ENCODE measurements at regions not wholly inside any gene's neighbourhood (a gene's known extent, or its start where the extent isn't known, plus 50 kb on each side); places are given as distances from the start of the nearest gene placed in this dataset.
"Not testable (repeated sequence)": the region's sequence is repeated elsewhere in the genome, so short reads cannot be mapped to it uniquely, and the experiment has no call there.

DNA sequence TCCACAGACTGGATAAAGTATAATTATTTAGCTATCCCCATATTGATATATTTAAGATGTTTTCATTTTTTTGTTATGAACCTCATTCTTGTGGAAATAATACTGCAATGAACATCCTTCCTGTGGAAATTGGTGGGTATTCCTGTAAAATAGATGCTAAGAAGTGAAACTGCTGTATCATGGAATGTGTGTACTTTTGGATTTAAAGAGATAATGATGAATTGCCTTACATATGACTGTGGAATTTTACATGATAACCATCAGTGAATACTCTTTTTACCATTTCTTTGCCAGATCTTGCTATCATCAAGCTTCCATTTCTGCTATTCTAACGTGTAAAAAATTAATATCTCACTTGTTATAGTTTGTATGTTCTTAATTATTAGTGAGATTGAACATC lies 847.9 kb downstream of the EFNA5 start:
- H3K4me3 ChIP-seq (ENCODE audit: low read length) = no peak overlapping the region
- no peak for DNase-seq (ENCODE audit: low read depth, low spot score)

DNA sequence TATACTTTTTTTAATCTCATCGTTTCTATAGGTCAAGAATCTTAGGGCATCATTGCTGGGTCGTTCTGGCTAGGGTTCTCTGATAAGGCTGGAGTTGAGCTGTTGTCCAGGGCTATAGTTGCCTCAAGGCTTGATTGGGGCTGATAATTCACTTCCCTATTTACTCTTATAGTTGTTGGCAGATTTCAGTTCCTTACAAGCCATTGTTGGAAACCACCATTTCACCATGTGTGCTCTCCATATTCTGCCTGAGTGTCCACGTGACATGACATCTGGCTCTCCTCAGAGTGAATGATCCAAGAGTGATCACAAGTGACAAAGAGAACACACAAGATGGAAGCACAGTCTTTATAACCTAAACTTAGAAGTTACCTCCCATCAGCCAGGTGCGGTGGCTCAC lies 852.2 kb downstream of the EFNA5 start:
- H3K4me3 ChIP-seq (ENCODE audit: low read length) = no peak overlapping the region
- no peak for DNase-seq (ENCODE audit: low read depth, low spot score)

DNA sequence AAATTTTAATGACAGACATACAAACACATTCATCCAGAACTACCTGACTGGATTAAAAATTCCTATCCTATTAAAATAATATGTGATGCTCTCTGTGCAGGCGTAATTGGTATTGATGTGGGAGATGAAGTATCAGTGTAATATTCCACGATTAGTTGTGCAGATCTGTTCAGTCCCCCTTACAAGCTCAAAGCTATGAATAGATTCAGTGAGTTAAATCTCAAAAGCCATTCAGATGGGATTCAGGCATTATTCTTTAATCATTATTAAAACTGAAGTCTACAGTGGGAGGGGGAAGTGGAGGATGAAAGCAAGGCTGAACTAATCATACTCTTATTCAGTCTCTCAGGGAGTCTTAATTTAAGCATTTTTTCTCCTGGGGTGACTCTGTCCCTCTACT lies 855.8 kb downstream of the EFNA5 start:
- H3K4me3 ChIP-seq (ENCODE audit: low read length) = no peak overlapping the region
- no peak for DNase-seq (ENCODE audit: low read depth, low spot score)

DNA sequence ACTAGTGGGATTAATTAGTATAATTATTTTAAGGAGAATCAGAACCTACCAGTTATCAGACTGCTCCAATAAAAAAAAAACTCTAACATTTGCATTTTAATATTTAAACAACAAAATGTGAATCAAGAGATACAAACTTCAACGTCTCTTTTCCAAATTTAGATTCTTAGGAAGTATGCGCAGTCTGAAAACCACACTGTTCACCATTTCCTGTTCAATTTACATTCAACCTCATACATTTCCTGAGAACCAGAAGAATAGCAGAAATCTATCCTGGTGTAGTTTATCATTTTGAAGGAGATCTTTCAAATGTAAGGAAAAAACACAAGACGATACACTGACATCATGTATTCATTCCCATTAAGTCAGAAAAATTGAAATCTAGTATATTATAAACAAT lies 869.2 kb downstream of the EFNA5 start:
- DNase-seq (ENCODE audit: low read depth, low spot score) = peak; percentile 9
- no peak overlapping the region for H3K4me3 ChIP-seq (ENCODE audit: low read length)

DNA sequence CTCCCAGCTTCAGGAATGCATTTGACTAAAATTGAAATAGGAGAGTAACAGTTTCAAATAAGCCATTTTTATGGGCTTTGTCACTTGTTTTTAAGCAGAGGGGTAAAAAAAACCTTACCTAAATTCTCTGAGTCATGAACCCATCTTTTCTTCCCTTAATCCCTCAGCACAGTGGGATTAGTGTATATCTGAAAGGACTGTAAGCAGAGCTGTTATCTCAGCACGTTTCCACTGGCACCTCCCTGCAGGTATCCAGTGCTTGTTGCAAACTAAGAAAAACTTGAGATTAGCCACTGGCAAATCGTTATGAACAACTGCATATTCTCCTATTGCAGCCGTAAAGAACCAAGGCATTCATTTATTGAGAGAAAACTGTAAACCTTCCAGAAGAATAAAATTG lies 872.7 kb downstream of the EFNA5 start:
- DNase-seq (ENCODE audit: low read depth, low spot score) = no peak
- H3K4me3 ChIP-seq (ENCODE audit: low read length) = no peak overlapping the region

DNA sequence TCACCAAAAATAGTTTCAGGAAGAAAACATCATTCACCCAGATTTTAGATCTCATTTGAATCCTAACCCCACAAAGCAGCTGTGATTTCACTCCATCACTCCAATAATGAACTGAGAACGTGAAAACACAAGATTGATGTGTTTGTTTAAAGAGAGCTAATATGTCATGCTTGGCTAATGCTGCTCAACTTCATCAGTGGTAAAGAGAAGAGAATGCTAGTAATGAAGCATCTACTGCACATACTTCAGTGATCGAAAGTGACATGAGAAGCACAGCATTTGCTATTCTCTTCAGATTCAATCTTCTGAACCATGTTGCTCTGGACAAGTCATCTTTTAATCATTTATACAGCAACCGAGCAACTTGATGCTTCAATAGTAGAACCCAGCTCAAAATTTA lies 874.7 kb downstream of the EFNA5 start:
- no peak for DNase-seq (ENCODE audit: low read depth, low spot score)
- H3K4me3 ChIP-seq (ENCODE audit: low read length) = no peak overlapping the region

DNA sequence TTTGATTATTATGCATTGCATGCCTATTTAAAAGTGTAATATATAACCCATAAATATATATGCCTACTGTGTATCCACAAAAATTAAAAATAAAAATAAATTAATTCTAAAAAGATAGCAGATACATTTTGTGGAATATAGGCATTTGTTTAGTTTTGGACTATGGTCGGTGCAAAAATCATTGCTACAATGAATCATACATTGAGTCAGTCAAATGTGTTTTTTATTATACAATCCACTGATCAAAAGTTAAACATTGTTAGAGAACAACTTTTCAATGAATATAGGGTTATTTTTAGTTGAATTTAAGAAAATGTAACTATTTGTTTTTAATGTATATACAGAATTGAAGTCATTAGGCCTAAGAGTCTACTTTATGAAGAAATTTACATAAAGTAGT lies 885.9 kb downstream of the EFNA5 start:
- no peak overlapping the region for H3K4me3 ChIP-seq (ENCODE audit: low read length)
- no peak for DNase-seq (ENCODE audit: low read depth, low spot score)

DNA sequence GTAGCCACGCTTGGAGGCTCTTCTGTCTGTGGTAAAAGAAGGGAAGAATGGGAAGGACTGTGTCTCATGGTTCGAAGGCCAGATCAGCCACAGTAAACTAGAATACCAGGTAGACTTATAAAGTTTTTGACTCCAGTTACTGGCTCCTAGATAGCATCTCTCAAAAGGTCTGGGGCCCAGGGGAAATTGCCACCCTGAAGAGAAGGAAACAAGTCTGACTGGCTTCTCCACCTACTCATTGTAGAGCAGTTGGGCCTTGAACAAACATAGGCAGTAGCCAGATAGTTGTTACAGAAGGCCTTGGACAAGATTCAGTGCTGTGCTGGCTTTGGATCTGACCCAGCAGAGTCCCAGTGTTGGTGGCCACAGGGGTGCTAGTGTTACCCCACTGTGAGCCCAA lies 890.4 kb downstream of the EFNA5 start:
- no peak for DNase-seq (ENCODE audit: low read depth, low spot score)
- no peak overlapping the region for H3K4me3 ChIP-seq (ENCODE audit: low read length)

DNA sequence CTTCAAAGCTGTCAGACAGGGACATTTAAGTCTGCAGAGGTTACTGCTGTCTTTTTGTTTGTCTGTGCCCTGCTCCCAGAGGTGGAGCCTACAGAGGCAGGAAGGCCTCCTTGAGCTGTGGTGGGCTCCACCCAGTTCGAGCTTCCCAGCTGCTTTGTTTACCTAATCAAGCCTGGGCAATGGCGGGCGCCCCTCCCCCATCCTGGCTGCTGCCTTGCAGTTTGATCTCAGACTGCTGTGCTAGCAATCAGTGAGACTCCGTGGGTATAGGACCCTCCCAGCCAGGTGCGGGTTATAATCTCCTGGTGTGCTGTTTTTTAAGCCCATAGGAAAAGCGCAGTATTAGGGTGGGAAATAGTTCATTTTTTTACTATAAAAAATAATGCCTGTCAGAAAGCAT lies 894.2 kb downstream of the EFNA5 start:
- not testable (repeated sequence) for H3K4me3 ChIP-seq (ENCODE audit: low read length); DNase-seq (ENCODE audit: low read depth, low spot score)

DNA sequence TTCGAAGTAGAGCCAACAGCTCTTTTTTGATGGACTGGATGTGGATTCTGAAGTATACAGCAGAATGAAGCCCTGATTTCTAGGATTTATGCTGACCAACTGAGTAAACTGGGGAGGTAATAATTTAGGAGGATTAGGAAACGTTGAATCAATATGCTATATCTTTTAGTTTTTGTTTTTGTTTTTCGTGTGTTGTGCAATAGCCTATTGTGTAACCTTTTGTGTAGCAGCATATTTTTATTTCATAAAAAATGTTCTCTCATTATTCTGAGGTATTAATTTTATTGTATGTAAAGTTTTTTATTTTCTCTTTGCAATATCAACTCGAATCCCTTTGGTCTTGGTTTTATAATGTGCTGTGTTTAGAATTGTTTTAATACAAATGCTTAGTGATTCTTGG lies 902.3 kb downstream of the EFNA5 start:
- H3K4me3 ChIP-seq (ENCODE audit: low read length) = no peak overlapping the region

DNA sequence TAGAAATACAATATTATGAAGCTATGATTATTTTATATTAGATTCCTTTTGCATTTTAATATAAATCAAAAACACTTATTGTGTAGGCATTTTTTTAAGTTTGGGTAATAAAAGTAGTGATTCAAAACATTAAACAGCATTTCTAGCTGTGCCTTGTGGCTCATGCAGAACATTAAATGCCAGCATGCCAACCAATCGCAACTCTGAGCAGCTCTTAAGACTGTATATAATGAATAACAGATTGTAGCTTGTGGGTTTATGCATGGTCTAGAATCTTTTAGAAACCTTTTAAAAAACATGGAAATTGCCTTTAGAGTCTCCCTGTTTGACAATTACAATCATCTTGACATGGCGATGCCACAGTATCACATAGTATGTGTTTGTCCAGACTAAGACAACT lies 903.8 kb downstream of the EFNA5 start:
- H3K4me3 ChIP-seq (ENCODE audit: low read length) = no peak overlapping the region
- no peak for DNase-seq (ENCODE audit: low read depth, low spot score)

More for the DNA sequence above, 902.3 kb downstream of the EFNA5 start:
- DNase-seq (ENCODE audit: low read depth, low spot score) = no peak

DNA sequence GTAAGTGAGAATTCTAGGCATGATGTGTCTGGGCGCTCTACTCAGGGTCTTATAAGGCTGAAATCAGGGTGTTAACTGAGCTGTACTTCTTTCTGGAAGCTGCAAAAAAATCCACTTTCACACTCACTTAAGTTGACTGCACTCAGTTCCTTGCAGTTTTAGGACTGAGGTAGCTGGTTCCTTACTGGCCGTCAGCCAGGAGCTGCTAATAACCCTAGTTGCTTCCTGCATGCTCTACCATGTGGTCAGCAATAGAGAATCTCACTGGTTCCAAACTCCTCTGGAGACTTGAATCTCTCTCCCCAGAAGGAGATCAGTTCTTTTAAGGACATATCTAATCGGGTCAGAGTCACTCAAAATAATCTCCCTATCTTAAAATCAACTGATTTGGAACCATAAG lies 911.2 kb downstream of the EFNA5 start:
- no peak overlapping the region for H3K4me3 ChIP-seq (ENCODE audit: low read length)
- no peak for DNase-seq (ENCODE audit: low read depth, low spot score)

DNA sequence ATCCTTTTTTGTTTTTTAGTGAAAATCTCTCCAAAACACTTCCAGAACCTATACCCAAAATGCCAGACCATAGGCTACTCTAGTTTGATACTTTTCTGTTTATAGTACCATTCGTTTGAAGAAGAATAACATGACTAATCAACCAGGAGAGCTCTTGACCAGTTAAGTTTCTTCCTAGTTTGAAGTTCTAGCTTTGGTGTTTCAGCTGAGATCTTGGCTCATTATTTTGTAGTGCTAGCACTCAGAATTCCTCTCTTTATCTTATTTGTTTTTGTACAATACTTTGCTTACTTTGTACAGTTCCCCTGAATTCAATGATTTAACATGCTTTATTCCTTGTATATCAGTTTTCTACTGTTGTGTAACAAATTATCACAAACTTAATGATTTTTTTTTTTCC lies 911.6 kb downstream of the EFNA5 start:
- DNase-seq (ENCODE audit: low read depth, low spot score) = no peak
- no peak overlapping the region for H3K4me3 ChIP-seq (ENCODE audit: low read length)

DNA sequence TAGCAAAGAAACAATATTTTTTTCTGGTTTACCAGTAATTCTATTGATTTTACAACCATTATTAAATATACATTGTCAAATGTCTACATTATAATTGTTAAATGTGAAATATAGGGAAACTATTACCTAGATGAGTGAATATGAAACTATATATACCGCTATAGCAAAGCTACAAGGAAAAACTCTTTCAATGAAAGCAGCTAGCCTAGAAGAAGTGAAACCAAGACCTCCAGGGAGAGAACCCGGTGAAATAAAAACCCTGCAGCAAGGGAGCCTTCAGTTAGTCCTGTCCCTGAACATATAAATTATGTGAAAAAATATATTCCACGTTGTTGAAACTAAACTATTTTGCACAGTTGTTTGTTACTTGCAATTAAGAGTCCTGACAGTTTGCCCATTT lies 913.1 kb downstream of the EFNA5 start:
- no peak for DNase-seq (ENCODE audit: low read depth, low spot score)
- no peak overlapping the region for H3K4me3 ChIP-seq (ENCODE audit: low read length)

DNA sequence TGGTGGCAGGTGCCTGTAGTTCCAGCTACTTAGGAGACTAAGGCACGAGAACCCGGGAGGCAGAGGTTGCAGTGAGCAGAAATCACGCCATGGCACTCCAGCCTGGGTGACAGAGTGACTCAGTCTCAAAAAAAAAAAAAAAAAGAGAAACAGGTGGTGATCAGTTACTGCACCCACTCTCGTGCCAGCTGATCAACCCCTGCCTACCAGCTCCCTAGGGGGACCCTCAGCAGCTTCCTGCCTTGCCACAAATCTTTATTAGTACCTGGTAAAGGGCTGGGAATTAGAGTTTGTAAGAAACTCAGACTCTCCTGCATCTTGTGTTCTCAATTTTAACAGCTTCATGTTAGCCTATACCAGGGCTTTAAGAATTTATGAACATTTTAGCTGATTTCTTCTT lies 914.9 kb downstream of the EFNA5 start:
- DNase-seq (ENCODE audit: low read depth, low spot score) = no peak
- H3K4me3 ChIP-seq (ENCODE audit: low read length) = no peak overlapping the region

DNA sequence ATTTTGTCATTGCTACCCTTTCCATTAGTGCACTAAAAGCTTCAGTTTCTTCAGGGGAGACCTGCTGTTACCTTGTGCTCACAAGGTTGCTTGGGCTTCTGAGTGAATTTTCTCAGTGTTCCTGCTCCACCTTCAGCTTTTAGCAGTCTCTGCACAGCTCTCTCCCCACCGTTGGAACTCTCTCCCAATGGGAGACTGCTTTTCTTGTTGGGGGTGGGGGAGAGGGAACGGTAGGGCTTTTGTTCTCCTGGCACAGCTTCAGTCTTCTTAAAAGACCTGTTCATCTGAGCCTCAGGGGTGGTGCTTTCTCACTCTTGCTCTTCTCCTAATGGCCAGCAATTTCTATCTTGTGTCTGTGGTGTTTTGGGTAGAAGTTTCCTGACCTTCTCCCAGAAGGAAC lies 915.7 kb downstream of the EFNA5 start:
- DNase-seq (ENCODE audit: low read depth, low spot score) = no peak
- no peak overlapping the region for H3K4me3 ChIP-seq (ENCODE audit: low read length)

DNA sequence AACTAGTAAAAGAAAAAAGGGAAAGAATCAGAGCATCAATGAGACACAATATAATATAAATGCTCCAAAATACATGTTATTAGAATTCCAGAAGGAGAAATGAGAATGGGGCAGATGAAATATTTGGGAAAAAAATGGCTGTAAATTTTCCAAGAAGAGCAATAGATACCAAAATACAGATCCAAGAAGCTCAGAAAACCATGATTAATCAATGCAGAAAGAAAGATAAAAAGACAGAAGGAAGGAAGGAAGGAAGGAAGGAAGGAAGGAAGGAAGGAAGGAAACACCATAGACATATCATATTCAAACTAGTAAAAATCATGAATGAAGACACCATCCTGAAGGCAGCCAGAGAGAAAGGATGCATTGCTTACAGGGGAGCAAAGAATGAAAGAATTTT lies 920.9 kb downstream of the EFNA5 start:
- H3K4me3 ChIP-seq (ENCODE audit: low read length) = no peak overlapping the region
- DNase-seq (ENCODE audit: low read depth, low spot score) = no peak

DNA sequence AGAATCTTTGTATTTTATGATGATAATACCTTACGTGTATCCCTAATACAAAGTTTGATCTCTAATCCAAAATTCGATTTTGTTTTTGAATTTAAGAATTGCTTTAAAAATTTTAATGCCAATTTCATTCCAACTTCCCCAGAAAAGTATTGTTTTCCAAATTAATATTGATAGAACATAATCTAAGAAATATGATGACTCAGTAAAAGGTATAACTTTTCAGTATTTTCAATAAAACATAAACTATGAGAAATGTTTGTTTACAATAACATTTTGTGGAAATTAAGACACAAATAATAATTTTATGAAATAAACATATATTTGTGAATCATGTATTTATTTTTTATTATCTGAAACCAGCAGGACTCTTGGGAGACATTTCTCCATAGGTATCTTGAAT lies 931.6 kb downstream of the EFNA5 start:
- no peak for DNase-seq (ENCODE audit: low read depth, low spot score)
- no peak overlapping the region for H3K4me3 ChIP-seq (ENCODE audit: low read length)

DNA sequence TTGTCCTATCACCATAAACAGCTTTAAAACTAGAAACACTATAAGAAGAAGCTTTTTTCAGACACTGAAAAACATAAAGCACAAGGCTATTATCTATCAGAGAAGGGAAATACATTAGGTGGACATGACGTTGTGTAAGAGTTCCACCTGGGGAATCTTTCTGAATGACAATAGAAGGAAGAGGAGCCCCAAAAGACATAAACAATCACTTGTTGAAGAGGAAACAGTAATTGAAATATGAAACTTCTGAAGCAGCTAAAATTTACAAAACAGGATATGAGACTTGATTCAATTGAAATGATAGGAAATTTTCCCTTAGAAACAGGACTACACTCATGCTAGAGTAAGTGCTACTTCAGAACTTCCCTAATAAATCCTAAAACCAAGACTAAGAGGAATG lies 933.6 kb downstream of the EFNA5 start:
- H3K4me3 ChIP-seq (ENCODE audit: low read length) = no peak overlapping the region
- no peak for DNase-seq (ENCODE audit: low read depth, low spot score)

DNA sequence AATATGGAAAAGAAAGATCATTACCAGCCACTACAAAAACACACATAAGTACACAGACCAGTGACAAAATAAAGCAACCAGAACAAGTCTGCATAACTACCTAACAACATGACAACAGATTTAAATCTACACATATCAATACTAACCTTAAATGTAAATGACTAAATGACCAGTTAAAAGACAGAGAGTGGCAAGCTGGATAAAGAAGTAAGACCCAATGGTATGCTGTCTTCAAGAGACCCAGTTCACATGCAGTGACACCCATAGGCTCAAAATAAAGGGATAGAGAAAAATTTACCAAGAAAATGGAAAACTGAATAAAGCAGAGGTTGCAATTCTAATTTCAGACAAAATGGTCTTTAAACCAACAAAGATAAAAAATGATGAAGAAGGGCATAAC lies 938.1 kb downstream of the EFNA5 start:
- DNase-seq (ENCODE audit: low read depth, low spot score) = no peak
- no peak overlapping the region for H3K4me3 ChIP-seq (ENCODE audit: low read length)

DNA sequence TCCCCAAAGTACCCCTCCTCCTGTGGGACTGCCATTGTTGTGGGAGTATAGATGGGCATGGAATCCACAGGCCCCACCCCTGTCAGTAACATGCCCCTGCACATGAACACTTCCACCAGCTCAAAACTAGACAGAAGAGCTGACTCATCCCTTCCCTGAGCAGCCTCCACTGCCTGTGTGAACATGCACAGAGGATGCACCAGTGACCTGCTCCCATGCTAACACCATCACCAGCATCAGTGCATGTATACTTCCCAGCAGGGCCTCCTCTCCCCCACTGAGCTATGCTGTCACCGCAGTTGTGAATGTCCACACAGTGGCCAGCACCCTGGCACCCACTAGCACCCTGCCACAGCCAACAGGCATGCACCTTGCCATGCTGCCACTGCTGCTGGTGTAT lies 939.8 kb downstream of the EFNA5 start:
- no peak for DNase-seq (ENCODE audit: low read depth, low spot score)

DNA sequence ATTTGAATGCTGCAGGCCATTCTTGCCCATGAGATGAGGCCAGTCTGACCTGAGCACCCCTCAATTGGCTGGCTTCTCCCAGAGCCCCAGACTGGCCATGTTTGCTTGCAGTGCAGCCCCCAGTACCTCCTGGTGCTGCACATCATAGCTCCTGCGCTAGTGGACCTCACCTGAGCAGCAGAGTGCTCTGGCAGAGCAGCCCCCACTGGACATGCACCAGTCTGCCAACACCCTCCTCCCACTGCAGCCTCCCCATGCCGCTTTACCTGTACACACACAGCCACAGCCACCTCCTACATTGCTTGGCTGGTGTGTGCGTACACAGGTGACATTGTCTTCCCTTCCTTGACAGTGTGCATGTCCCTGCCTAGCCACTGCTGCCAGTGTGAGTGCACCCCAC lies 940.2 kb downstream of the EFNA5 start:
- DNase-seq (ENCODE audit: low read depth, low spot score) = no peak
- no peak overlapping the region for H3K4me3 ChIP-seq (ENCODE audit: low read length)

More for the DNA sequence above, 939.8 kb downstream of the EFNA5 start:
- H3K4me3 ChIP-seq (ENCODE audit: low read length) = no peak overlapping the region
